A673 (cell line): ENCODE measurements at regions not wholly inside any gene's neighbourhood (a gene's known extent, or its start where the extent isn't known, plus 50 kb on each side); places are given as distances from the start of the nearest gene placed in this dataset.

Experiments
- BruUV-seq: library from RNA; stranded (reverse); fragments of 400-500 nt; replicated peaks from 2 replicates; lab custom pipeline; 2021; lab: Mats Ljungman, UMichigan
- CTCF ChIA-PET: fragments of 300-600 bp; sonication (Branson Sonifier 250); formaldehyde crosslinking; loops from one replicate; lab custom pipeline; 2022; ENCODE audit warnings: antibody characterized with exemption; lab: Charles Lee
- POLR2A ChIA-PET: fragments of 300-600 bp; sonication (Branson Sonifier 250); formaldehyde crosslinking; loops from one replicate; lab custom pipeline; 2022; ENCODE audit warnings: antibody characterized with exemption; ENCODE audit not compliant: low non-redundant PET; lab: Charles Lee
- DNase-seq: peaks from one replicate; pipeline ENCODE4 v3.0.0-alpha.2; 2015; ENCODE audit warnings: low spot score
- H3K27ac ChIP-seq: fragments of 200-600 bp; sonication (generic); 2 replicates; pipeline ENCODE4 v1.5.1; 2016; ENCODE audit warnings: mixed run types, low read depth, mild to moderate bottlenecking, mixed read lengths, antibody characterized with exemption, low read length; ENCODE audit not compliant: poor library complexity, severe bottlenecking
- H3K27me3 ChIP-seq: fragments of 200-600 bp; sonication (generic); replicated peaks from 2 replicates; pipeline ENCODE4 v1.6.1; 2017; ENCODE audit warnings: mixed run types, low read depth, mild to moderate bottlenecking, mixed read lengths, antibody characterized with exemption, low read length; ENCODE audit not compliant: insufficient read depth, poor library complexity
- H3K36me3 ChIP-seq: fragments of 200-600 bp; sonication (generic); 2 replicates; pipeline ENCODE4 v1.6.1; 2016; ENCODE audit warnings: mixed run types, mild to moderate bottlenecking, mixed read lengths, antibody characterized with exemption, low read length; ENCODE audit not compliant: insufficient read depth, poor library complexity, severe bottlenecking
- H3K4me1 ChIP-seq: fragments of 200-600 bp; sonication (generic); 2 replicates; pipeline ENCODE4 v1.6.1; 2017; ENCODE audit warnings: mixed run types, mild to moderate bottlenecking, mixed read lengths, antibody characterized with exemption, low read length; ENCODE audit not compliant: insufficient read depth, poor library complexity, severe bottlenecking
- H3K4me3 ChIP-seq: fragments of 200-600 bp; sonication (generic); 2 replicates; pipeline ENCODE4 v1.5.1; 2016; ENCODE audit warnings: low read depth, mixed run types, mild to moderate bottlenecking, mixed read lengths, low read length; ENCODE audit not compliant: poor library complexity, severe bottlenecking
- H3K9me3 ChIP-seq: fragments of 200-600 bp; sonication (generic); 2 replicates; pipeline ENCODE4 v1.6.1; 2016; ENCODE audit warnings: mixed run types, low read depth, mild to moderate bottlenecking, mixed read lengths, antibody characterized with exemption, low read length; ENCODE audit not compliant: poor library complexity, severe bottlenecking
- CTCF ChIP-seq: fragments of 300-800, 200-600 bp; sonication (generic); conservative IDR thresholded peaks from 2 replicates; pipeline ENCODE4 v1.5.1; 2017; ENCODE audit warnings: low read depth, mild to moderate bottlenecking, antibody characterized with exemption, low read length, moderate library complexity, mixed read lengths
- EZH2 ChIP-seq: fragments of 200-600 bp; sonication (generic); IDR thresholded peaks from 2 replicates; pipeline ENCODE4 v1.6.1; 2017; ENCODE audit warnings: borderline replicate concordance, low read depth, mild to moderate bottlenecking, mixed read lengths, antibody characterized with exemption, low read length; ENCODE audit not compliant: poor library complexity, severe bottlenecking
- intact Hi-C: fragments of 100-400 bp; cut with micrococcal nuclease; formaldehyde crosslinking; loops from one replicate; pipeline ENCODE4 v1.10.0; 2022; ENCODE audit not compliant: unreplicated experiment

GRCh38 chrX:82816001-82816400 lies 692.1 kb upstream of the POU3F4 start:
- no peak for DNase-seq
- ChIA-PET CTCF (no interaction called here), POLR2A (no interaction called here)
- Histone ChIP-seq H3K4me1 (no peaks in the 10 kb centered on the region), H3K9me3 (no peaks in the 10 kb centered on the region), H3K27ac (no peak overlapping the region), H3K36me3 (no peaks in the 10 kb centered on the region), H3K27me3 (no peaks in the 10 kb centered on the region), H3K4me3 (no peak overlapping the region)
- TF ChIP-seq EZH2: no peak
- TF ChIP-seq CTCF: no peak
- BruUV-seq: no TSS peak
- intact Hi-C loops: no loop called here

GRCh38 chrX:82816562-82816961 lies 691.5 kb upstream of the POU3F4 start:
- no peak for TF ChIP-seq CTCF
- no peak for TF ChIP-seq EZH2
- BruUV-seq: no TSS peak
- Histone ChIP-seq H3K36me3 (no peaks in the 10 kb centered on the region), H3K4me1 (no peaks in the 10 kb centered on the region), H3K9me3 (no peaks in the 10 kb centered on the region), H3K4me3 (no peak overlapping the region), H3K27me3 (no peaks in the 10 kb centered on the region), H3K27ac (no peak overlapping the region)
- ChIA-PET CTCF (no interaction called here), POLR2A (no interaction called here)
- intact Hi-C loops: no loop called here
- DNase-seq: no peak

- no TSS peak for BruUV-seq
- no peak for DNase-seq
- CTCF ChIA-PET: no interaction called here
Observed at GRCh38 chrX:82842286-82842685, 665.8 kb upstream of the POU3F4 start.

More at GRCh38 chrX:82842286-82842685, 665.8 kb upstream of the POU3F4 start:
- Histone ChIP-seq H3K27ac (no peak overlapping the region), H3K36me3 (no peaks in the 10 kb centered on the region), H3K4me3 (no peak overlapping the region), H3K9me3 (peaks cover 52% of the 10 kb centered on the region), H3K27me3 (no peaks in the 10 kb centered on the region), H3K4me1 (no peaks in the 10 kb centered on the region)
- POLR2A ChIA-PET: no interaction called here
- intact Hi-C loops: no loop called here
- TF ChIP-seq CTCF (no peak), EZH2 (no peak)
